HepG2 (cell line): ENCODE measurements at regions not wholly inside any gene's neighbourhood (a gene's known extent, or its start where the extent isn't known, plus 50 kb on each side); places are given as distances from the start of the nearest gene placed in this dataset.

Experiments used
- ATAC-seq: fragments of 200-7000 bp; cut with Tn5 transposase; 3 replicates; pipeline ENCODE4 v1.9.1; 2020; ENCODE audit warnings: mild to moderate bottlenecking, moderate library complexity
- BruUV-seq: library from RNA; stranded (reverse); fragments of 400-500 nt; replicated peaks from 2 replicates; lab custom pipeline; 2021; lab: Mats Ljungman, UMichigan
- CTCF ChIA-PET: fragments of 300-600 bp; formaldehyde crosslinking; extraction: SDS; loops from one replicate; lab custom pipeline; 2021; ENCODE audit warnings: low total read pairs, inconsistent platforms, low intra/inter-chr PET ratio; lab: Yijun Ruan, JAX
- POLR2A ChIA-PET: fragments of 350-600 bp; sonication (Branson Sonifier 250); formaldehyde crosslinking; loops from one replicate; lab custom pipeline; 2020; ENCODE audit warnings: antibody characterized with exemption, inconsistent platforms; lab: Yijun Ruan, JAX
- DNase-seq: peaks from one replicate; pipeline ENCODE4 v3.0.0-alpha.2; 2015; ENCODE audit warnings: low spot score
- FAIRE-seq: peaks from 3 replicates; lab custom pipeline; 2011; peaks lifted over from hg19 to GRCh38; lab: Jason Lieb, UNC
- H2AFZ ChIP-seq: one replicate; pipeline ENCODE4 v1.6.1; 2011; ENCODE audit warnings: low read length, inconsistent platforms
- H3K27ac ChIP-seq: fragments of 300-600 bp; 3 replicates; pipeline ENCODE4 v1.8.0; 2011; ENCODE audit warnings: mixed run types, mild to moderate bottlenecking, mixed read lengths, low read length, inconsistent platforms; ENCODE audit not compliant: insufficient read depth; ENCODE audit errors: extremely low read length
- H3K27me3 ChIP-seq, 2 experiments: fragments of 200-600 bp in 1 of 2; 2 replicates in 1 of 2; 3 replicates in 1 of 2; pipeline versions ENCODE4 v1.6.0 to v1.8.0; 2011; ENCODE audit warnings: low read length in 2 of 2, mild to moderate bottlenecking in 2 of 2, moderate library complexity in 2 of 2, inconsistent platforms in 1 of 2; ENCODE audit not compliant: insufficient read depth in 2 of 2, control insufficient read depth in 1 of 2
- H3K36me3 ChIP-seq, 2 experiments: fragments of 200-600 bp in 1 of 2; replicated peaks in 1 of 2; 2 replicates in 1 of 2; 3 replicates in 1 of 2; pipeline versions ENCODE4 v1.5.1 to v1.8.0; 2011; ENCODE audit warnings: low read length in 2 of 2, inconsistent platforms in 1 of 2; ENCODE audit not compliant: insufficient read depth in 2 of 2, control insufficient read depth in 1 of 2
- H3K4me1 ChIP-seq: 2 replicates; pipeline ENCODE4 v1.5.1; 2012; ENCODE audit warnings: low read length, inconsistent platforms; ENCODE audit not compliant: insufficient read depth
- H3K4me2 ChIP-seq: 2 replicates; pipeline ENCODE4 v1.6.0; 2011; ENCODE audit warnings: low read depth, low read length, inconsistent platforms
- H3K4me3 ChIP-seq, 3 experiments: fragments of 200-600 bp in 1 of 3; sonication (generic), shearing (Covaris generic) in 1 of 3; replicated peaks in 1 of 3; 2 replicates each; pipeline ENCODE4 v1.5.1; 2011 to 2016; ENCODE audit warnings: low read length in 3 of 3, inconsistent platforms in 2 of 3, low read depth in 2 of 3, mild to moderate bottlenecking in 2 of 3, control low read depth in 1 of 3, mixed read lengths in 1 of 3; ENCODE audit not compliant: insufficient read depth in 1 of 3
- H3K79me2 ChIP-seq: one replicate; pipeline ENCODE4 v1.6.1; 2011; ENCODE audit warnings: low read length, inconsistent platforms; ENCODE audit not compliant: insufficient read depth
- H3K9ac ChIP-seq: 2 replicates; pipeline ENCODE4 v1.6.0; 2011; ENCODE audit warnings: mild to moderate bottlenecking, low read depth, low read length, inconsistent platforms; ENCODE audit not compliant: insufficient read depth
- H3K9me3 ChIP-seq: 2 replicates; pipeline ENCODE4 v1.5.1; 2012; ENCODE audit warnings: mild to moderate bottlenecking, low read length
- H4K20me1 ChIP-seq: 2 replicates; pipeline ENCODE4 v1.6.0; 2011; ENCODE audit warnings: inconsistent platforms, mild to moderate bottlenecking, low read length, moderate library complexity; ENCODE audit not compliant: insufficient read depth
- ISL2 ChIP-seq: sonication (generic); formaldehyde crosslinking; IDR thresholded peaks from 2 replicates; pipeline ENCODE4 v1.5.0; 2020; ENCODE audit warnings: missing genetic modification reagents
- MEF2D ChIP-seq: sonication (generic); formaldehyde crosslinking; IDR thresholded peaks from 2 replicates; pipeline ENCODE4 v1.5.1; 2020; ENCODE audit warnings: mild to moderate bottlenecking, missing genetic modification reagents
- NFRKB ChIP-seq: fragments of 450-650 bp; IDR thresholded peaks from 2 replicates; pipeline ENCODE4 v1.6.1; 2017
- PRMT3 ChIP-seq: sonication (generic); formaldehyde crosslinking; IDR thresholded peaks from 2 replicates; pipeline ENCODE4 v1.8.1; 2022; ENCODE audit warnings: low read depth, mild to moderate bottlenecking, moderate library complexity, missing genetic modification reagents, borderline replicate concordance
- ZBTB20 ChIP-seq: sonication (generic); formaldehyde crosslinking; IDR thresholded peaks from 2 replicates; pipeline ENCODE4 v1.8.1; 2023; ENCODE audit warnings: missing genetic modification reagents, low read depth, mild to moderate bottlenecking, borderline replicate concordance
- ZFX ChIP-seq: sonication (generic); formaldehyde crosslinking; IDR thresholded peaks from 2 replicates; pipeline ENCODE4 v1.4.0; 2020; ENCODE audit warnings: mild to moderate bottlenecking, low read depth, missing genetic modification reagents, moderate library complexity
- ZFY ChIP-seq: sonication (generic); formaldehyde crosslinking; IDR thresholded peaks from 2 replicates; pipeline ENCODE4 v1.4.0; 2020; ENCODE audit warnings: missing genetic modification reagents
- ZMYM3 ChIP-seq: sonication (generic); formaldehyde crosslinking; IDR thresholded peaks from 2 replicates; pipeline ENCODE4 v1.5.1; 2020; ENCODE audit warnings: mild to moderate bottlenecking, missing genetic modification reagents
- ZNF124 ChIP-seq: sonication (generic); formaldehyde crosslinking; IDR thresholded peaks from 2 replicates; pipeline ENCODE4 v1.4.0; 2020; ENCODE audit warnings: missing genetic modification reagents
- ZNF232 ChIP-seq: sonication (generic); formaldehyde crosslinking; IDR thresholded peaks from 2 replicates; pipeline ENCODE4 v1.4.0; 2020; ENCODE audit warnings: missing genetic modification reagents, borderline replicate concordance
- ZNF343 ChIP-seq: sonication (generic); formaldehyde crosslinking; IDR thresholded peaks from 2 replicates; pipeline ENCODE4 v1.4.0; 2020; ENCODE audit warnings: mild to moderate bottlenecking, missing genetic modification reagents
- ZNF605 ChIP-seq: sonication (generic); formaldehyde crosslinking; IDR thresholded peaks from 2 replicates; pipeline ENCODE4 v1.8.0; 2022; ENCODE audit warnings: mild to moderate bottlenecking, missing genetic modification reagents
- ZSCAN21 ChIP-seq: sonication (generic); formaldehyde crosslinking; IDR thresholded peaks from 2 replicates; pipeline ENCODE4 v1.8.0; 2022; ENCODE audit warnings: mild to moderate bottlenecking, missing genetic modification reagents, moderate library complexity, borderline replicate concordance
- WGBS: methylation state at CpG from one replicate; pipeline ENCODE4 v1.1.6; 2017; ENCODE audit warnings: low lambda C conversion rate; 5-methylcytosine and 5-hydroxymethylcytosine counted together
- in situ Hi-C: cut with HindIII; loops from 2 replicates; pipeline ENCODE4 v1.10.0; 2017; ENCODE audit warnings: low pct_unique_long_range_greater_than_20kb; ENCODE audit not compliant: extremely low pct_ligation_motif_present
- intact Hi-C: fragments of 100-400 bp; cut with micrococcal nuclease; formaldehyde crosslinking; loops from one replicate; pipeline ENCODE4 v1.10.0; 2022; ENCODE audit not compliant: unreplicated experiment
- TF ChIP-seq, protein P1 (sequence below): sonication (generic); formaldehyde crosslinking; IDR thresholded peaks from 2 replicates; pipeline ENCODE4 v1.4.0; 2020; ENCODE audit warnings: missing genetic modification reagents
- TF ChIP-seq, protein P2 (sequence below): sonication (generic); formaldehyde crosslinking; IDR thresholded peaks from 2 replicates; pipeline ENCODE4 v1.5.0; 2020; ENCODE audit warnings: mild to moderate bottlenecking, missing genetic modification reagents, borderline replicate concordance
- TF ChIP-seq, protein P3 (sequence below): sonication (generic); formaldehyde crosslinking; IDR thresholded peaks from 2 replicates; pipeline ENCODE4 v1.5.1; 2020; ENCODE audit warnings: mild to moderate bottlenecking, moderate library complexity, missing genetic modification reagents
- TF ChIP-seq, protein P4 (sequence below): sonication (generic); formaldehyde crosslinking; IDR thresholded peaks from 2 replicates; pipeline ENCODE4 v1.4.0; 2020; ENCODE audit warnings: mild to moderate bottlenecking, missing genetic modification reagents

DNA sequence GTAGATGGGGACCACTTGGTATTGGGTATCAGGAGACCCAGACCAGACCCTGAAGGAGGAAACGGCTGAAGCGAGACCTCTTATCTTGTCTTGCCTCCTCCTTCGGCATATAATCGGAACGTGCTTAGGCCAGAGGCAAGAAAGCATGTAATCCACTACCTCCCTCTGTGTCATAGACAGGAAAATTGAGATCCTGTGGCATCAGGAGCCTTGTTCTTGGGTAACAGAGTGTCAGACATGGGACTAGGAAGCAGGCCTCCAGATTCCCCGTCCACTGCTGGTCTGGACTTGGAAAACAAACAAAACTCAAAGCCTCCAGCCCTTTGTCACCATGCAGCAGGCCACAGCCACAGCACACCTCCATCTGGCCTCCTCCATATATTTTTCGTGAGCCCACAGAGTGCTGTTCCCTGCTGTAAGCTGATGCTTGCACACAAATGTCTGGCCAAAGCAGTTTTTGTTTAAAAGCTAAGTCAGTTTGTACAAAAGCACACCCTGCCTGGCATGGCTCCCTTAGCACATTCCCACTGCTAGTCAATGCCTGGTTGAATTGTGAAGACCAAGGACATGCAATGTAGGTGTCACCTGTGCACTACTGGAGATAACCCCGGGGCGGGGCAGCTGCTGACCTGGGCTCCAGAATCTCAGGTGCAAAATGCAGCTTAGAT, 510.9 kb downstream of the RPS24 start:
- WGBS: 59% methylated on average over 9 of the region's 9 CpGs
- ATAC-seq: peak; percentile 80
- peak overlapping the region; percentile 56 for H3K4me2 ChIP-seq
- H3K9ac ChIP-seq: peak overlapping the region; percentile 20; the same call in 1 of the 2 replicates
- no peaks in the 10 kb centered on the region for H3K36me3 ChIP-seq
- intact Hi-C loops (loop anchor here (5.0 kb wide), 1 partner anchor 113 kb away; no protein-coding TSS in a partner anchor), in situ Hi-C loops (no loop called here)
- H3K4me3 ChIP-seq: 0 out of 6 replicates have a peak overlapping the region, but pooled peaks of 1 of the 3 experiments have one; percentile 11
- ChIA-PET POLR2A (interaction anchor here (0.7 to 1.2 kb wide), 3 partner anchors 16 to 106 kb away, joined by 3 to 5 read pairs (median 4); no protein-coding TSS in a partner anchor), CTCF (no interaction called here)
- H2AFZ ChIP-seq: no peak overlapping the region
- no TSS peak for BruUV-seq
- no peaks in the 10 kb centered on the region for H4K20me1 ChIP-seq
- peaks cover 86% of the 10 kb centered on the region for H3K4me1 ChIP-seq
- H3K79me2 ChIP-seq: no peaks in the 10 kb centered on the region
- H3K27ac ChIP-seq: peak overlapping the region; percentile 58
- H3K27me3 ChIP-seq: no peaks in the 10 kb centered on the region
- H3K9me3 ChIP-seq: no peaks in the 10 kb centered on the region
- FAIRE-seq: no peak
- DNase-seq: peak; percentile 37
- TF ChIP-seq, protein P1, sequence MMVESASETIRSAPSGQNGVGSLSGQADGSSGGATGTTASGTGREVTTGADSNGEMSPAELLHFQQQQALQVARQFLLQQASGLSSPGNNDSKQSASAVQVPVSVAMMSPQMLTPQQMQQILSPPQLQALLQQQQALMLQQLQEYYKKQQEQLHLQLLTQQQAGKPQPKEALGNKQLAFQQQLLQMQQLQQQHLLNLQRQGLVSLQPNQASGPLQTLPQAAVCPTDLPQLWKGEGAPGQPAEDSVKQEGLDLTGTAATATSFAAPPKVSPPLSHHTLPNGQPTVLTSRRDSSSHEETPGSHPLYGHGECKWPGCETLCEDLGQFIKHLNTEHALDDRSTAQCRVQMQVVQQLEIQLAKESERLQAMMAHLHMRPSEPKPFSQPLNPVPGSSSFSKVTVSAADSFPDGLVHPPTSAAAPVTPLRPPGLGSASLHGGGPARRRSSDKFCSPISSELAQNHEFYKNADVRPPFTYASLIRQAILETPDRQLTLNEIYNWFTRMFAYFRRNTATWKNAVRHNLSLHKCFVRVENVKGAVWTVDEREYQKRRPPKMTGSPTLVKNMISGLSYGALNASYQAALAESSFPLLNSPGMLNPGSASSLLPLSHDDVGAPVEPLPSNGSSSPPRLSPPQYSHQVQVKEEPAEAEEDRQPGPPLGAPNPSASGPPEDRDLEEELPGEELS (CRISPR knock-in tag): 0 out of 2 replicates have a peak, but pooled peaks have one; percentile 1
- TF ChIP-seq ZNF605 (CRISPR knock-in tag): 0 out of 2 replicates have a peak, but pooled peaks have one; percentile 17
- peak; percentile 53; the same call in 1 of the 2 replicates for TF ChIP-seq MEF2D
- TF ChIP-seq, protein P2, sequence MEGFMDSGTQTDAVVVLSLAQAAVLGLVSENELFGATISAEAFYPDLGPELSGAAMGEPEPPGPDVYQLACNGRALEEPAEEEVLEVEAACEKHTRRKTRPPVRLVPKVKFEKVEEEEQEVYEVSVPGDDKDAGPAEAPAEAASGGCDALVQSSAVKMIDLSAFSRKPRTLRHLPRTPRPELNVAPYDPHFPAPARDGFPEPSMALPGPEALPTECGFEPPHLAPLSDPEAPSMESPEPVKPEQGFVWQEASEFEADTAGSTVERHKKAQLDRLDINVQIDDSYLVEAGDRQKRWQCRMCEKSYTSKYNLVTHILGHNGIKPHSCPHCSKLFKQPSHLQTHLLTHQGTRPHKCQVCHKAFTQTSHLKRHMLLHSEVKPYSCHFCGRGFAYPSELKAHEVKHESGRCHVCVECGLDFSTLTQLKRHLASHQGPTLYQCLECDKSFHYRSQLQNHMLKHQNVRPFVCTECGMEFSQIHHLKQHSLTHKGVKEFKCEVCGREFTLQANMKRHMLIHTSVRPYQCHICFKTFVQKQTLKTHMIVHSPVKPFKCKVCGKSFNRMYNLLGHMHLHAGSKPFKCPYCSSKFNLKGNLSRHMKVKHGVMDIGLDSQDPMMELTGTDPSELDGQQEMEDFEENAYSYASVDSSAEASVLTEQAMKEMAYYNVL (CRISPR knock-in tag): 0 out of 2 replicates have a peak, but pooled peaks have one; percentile 33
- TF ChIP-seq PRMT3 (CRISPR knock-in tag): 0 out of 2 replicates have a peak, but pooled peaks have one; percentile 29
- TF ChIP-seq ZBTB20 (CRISPR knock-in tag): peak; percentile 2; the same call in 1 of the 2 replicates
- TF ChIP-seq ZNF343 (CRISPR knock-in tag): no peak
- no peak for TF ChIP-seq ISL2 (CRISPR knock-in tag)
- peak; percentile 44 for TF ChIP-seq ZFY (CRISPR knock-in tag)
- peak; percentile 62 for TF ChIP-seq ZFX (CRISPR knock-in tag)
- TF ChIP-seq NFRKB: no peak
- no peak for TF ChIP-seq ZNF124 (CRISPR knock-in tag)
- TF ChIP-seq ZMYM3 (CRISPR knock-in tag): peak; percentile 46; the same call in 1 of the 2 replicates
- TF ChIP-seq ZNF232: no peak
- TF ChIP-seq, protein P3, sequence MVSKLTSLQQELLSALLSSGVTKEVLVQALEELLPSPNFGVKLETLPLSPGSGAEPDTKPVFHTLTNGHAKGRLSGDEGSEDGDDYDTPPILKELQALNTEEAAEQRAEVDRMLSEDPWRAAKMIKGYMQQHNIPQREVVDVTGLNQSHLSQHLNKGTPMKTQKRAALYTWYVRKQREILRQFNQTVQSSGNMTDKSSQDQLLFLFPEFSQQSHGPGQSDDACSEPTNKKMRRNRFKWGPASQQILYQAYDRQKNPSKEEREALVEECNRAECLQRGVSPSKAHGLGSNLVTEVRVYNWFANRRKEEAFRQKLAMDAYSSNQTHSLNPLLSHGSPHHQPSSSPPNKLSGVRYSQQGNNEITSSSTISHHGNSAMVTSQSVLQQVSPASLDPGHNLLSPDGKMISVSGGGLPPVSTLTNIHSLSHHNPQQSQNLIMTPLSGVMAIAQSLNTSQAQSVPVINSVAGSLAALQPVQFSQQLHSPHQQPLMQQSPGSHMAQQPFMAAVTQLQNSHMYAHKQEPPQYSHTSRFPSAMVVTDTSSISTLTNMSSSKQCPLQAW: 0 out of 2 replicates have a peak, but pooled peaks have one; percentile 23
- TF ChIP-seq ZSCAN21 (CRISPR knock-in tag): 0 out of 2 replicates have a peak, but pooled peaks have one; percentile 46
- TF ChIP-seq, protein P4, sequence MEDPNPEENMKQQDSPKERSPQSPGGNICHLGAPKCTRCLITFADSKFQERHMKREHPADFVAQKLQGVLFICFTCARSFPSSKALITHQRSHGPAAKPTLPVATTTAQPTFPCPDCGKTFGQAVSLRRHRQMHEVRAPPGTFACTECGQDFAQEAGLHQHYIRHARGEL: no peak
